H9 (cell line): ENCODE measurements at regions not wholly inside any gene's neighbourhood (a gene's known extent, or its start where the extent isn't known, plus 50 kb on each side); places are given as distances from the start of the nearest gene placed in this dataset.

Source experiments
- DNase-seq: peaks from one replicate; pipeline ENCODE4 v3.0.0-alpha.2; 2017
- H2AFZ ChIP-seq: one replicate; pipeline ENCODE4 v1.6.1; 2013; ENCODE audit warnings: mild to moderate bottlenecking, low read length, control low read depth, moderate library complexity
- H2AK5ac ChIP-seq: 2 replicates; pipeline ENCODE4 v1.6.1; 2013; ENCODE audit warnings: low read length, control low read depth, mixed read lengths; ENCODE audit not compliant: insufficient read length
- H2BK120ac ChIP-seq: one replicate; pipeline ENCODE4 v1.6.1; 2013; ENCODE audit warnings: low read depth, mild to moderate bottlenecking, low read length, control low read depth, inconsistent platforms; ENCODE audit not compliant: poor library complexity, severe bottlenecking
- H2BK12ac ChIP-seq: 2 replicates; pipeline ENCODE4 v1.6.1; 2013; ENCODE audit warnings: low read length, control low read depth, mixed read lengths, low read depth; ENCODE audit not compliant: insufficient read length
- H2BK15ac ChIP-seq: 2 replicates; pipeline ENCODE4 v1.6.1; 2013; ENCODE audit warnings: low read depth, low read length, control low read depth
- H2BK20ac ChIP-seq: one replicate; pipeline ENCODE4 v1.6.1; 2013; ENCODE audit warnings: low read depth, mild to moderate bottlenecking, low read length, control low read depth, inconsistent platforms; ENCODE audit not compliant: poor library complexity, severe bottlenecking
- H2BK5ac ChIP-seq: 2 replicates; pipeline ENCODE4 v1.6.1; 2013; ENCODE audit warnings: low read length, control low read depth, mixed read lengths; ENCODE audit not compliant: insufficient read length
- H3K14ac ChIP-seq: 2 replicates; pipeline ENCODE4 v1.6.1; 2013; ENCODE audit warnings: low read length, control low read depth; ENCODE audit not compliant: insufficient read depth
- H3K18ac ChIP-seq: 2 replicates; pipeline ENCODE4 v1.6.1; 2013; ENCODE audit warnings: low read depth, mild to moderate bottlenecking, mixed read lengths, low read length, control low read depth; ENCODE audit not compliant: insufficient read length
- H3K23ac ChIP-seq: 2 replicates; pipeline ENCODE4 v1.6.1; 2013; ENCODE audit warnings: low read length, control low read depth, mixed read lengths, low read depth; ENCODE audit not compliant: insufficient read length
- H3K23me2 ChIP-seq: 2 replicates; pipeline ENCODE4 v1.6.1; 2013; ENCODE audit warnings: low read depth, mild to moderate bottlenecking, mixed read lengths, low read length, control low read depth; ENCODE audit not compliant: insufficient read length, poor library complexity, severe bottlenecking
- H3K27ac ChIP-seq: 2 replicates; pipeline ENCODE4 v1.5.1; 2013; ENCODE audit warnings: low read length, control low read depth, mixed read lengths, low read depth; ENCODE audit not compliant: insufficient read length
- H3K27me3 ChIP-seq: 2 replicates; pipeline ENCODE4 v1.6.1; 2013; ENCODE audit warnings: low read length, control low read depth, inconsistent platforms; ENCODE audit not compliant: insufficient read depth
- H3K4ac ChIP-seq: 2 replicates; pipeline ENCODE4 v1.6.1; 2013; ENCODE audit warnings: low read depth, mild to moderate bottlenecking, control low read depth, inconsistent platforms, low read length, moderate library complexity
- H3K4me1 ChIP-seq: 2 replicates; pipeline ENCODE4 v1.6.1; 2013; ENCODE audit warnings: low read length, control low read depth, inconsistent platforms; ENCODE audit not compliant: insufficient read depth
- H3K4me2 ChIP-seq: 2 replicates; pipeline ENCODE4 v1.6.1; 2013; ENCODE audit warnings: low read length, control low read depth, mixed read lengths; ENCODE audit not compliant: insufficient read length, insufficient read depth
- H3K56ac ChIP-seq: 2 replicates; pipeline ENCODE4 v1.6.1; 2013; ENCODE audit warnings: low read depth, mild to moderate bottlenecking, mixed read lengths, low read length, control low read depth; ENCODE audit not compliant: insufficient read length
- H3K79me1 ChIP-seq: 2 replicates; pipeline ENCODE4 v1.6.1; 2013; ENCODE audit warnings: low read depth, mild to moderate bottlenecking, moderate library complexity, low read length, control low read depth, inconsistent platforms; ENCODE audit not compliant: insufficient read depth, poor library complexity, severe bottlenecking
- H3K79me2 ChIP-seq: 2 replicates; pipeline ENCODE4 v1.6.1; 2013; ENCODE audit warnings: low read length, control low read depth, inconsistent platforms; ENCODE audit not compliant: insufficient read depth
- H3K9ac ChIP-seq: 2 replicates; pipeline ENCODE4 v1.6.1; 2013; ENCODE audit warnings: low read length, control low read depth, mixed read lengths; ENCODE audit not compliant: insufficient read length; ENCODE audit errors: extremely low read depth
- H3K9me3 ChIP-seq: one replicate; pipeline ENCODE4 v1.6.1; 2013; ENCODE audit warnings: low read depth, low read length, inconsistent platforms; ENCODE audit not compliant: control insufficient read depth
- H3T11ph ChIP-seq: one replicate; pipeline ENCODE4 v1.6.1; 2013; ENCODE audit warnings: mild to moderate bottlenecking, low read length, control low read depth, inconsistent platforms
- H4K20me1 ChIP-seq: one replicate; pipeline ENCODE4 v1.6.1; 2013; ENCODE audit not compliant: control insufficient read depth, insufficient read length, insufficient read depth
- H4K5ac ChIP-seq: 2 replicates; pipeline ENCODE4 v1.6.1; 2013; ENCODE audit warnings: low read depth, mild to moderate bottlenecking, mixed read lengths, low read length, control low read depth; ENCODE audit not compliant: insufficient read length
- H4K8ac ChIP-seq: replicated peaks from 2 replicates; pipeline ENCODE4 v1.6.1; 2013; ENCODE audit warnings: low read length, control low read depth, mixed read lengths, low read depth; ENCODE audit not compliant: insufficient read length
- H4K91ac ChIP-seq: 2 replicates; pipeline ENCODE4 v1.6.1; 2013; ENCODE audit warnings: low read depth, mild to moderate bottlenecking, moderate library complexity, mixed read lengths, low read length, control low read depth; ENCODE audit not compliant: insufficient read length
- H3K27ac Mint-ChIP-seq, 3 experiments: 2 replicates in 2 of 3; 3 replicates in 1 of 3; pipeline ENCODE4 v1.8.0; 2020 to 2021; ENCODE audit warnings: mixed read lengths in 3 of 3, mild to moderate bottlenecking in 1 of 3, moderate library complexity in 1 of 3
- H3K27me3 Mint-ChIP-seq: 2 replicates; pipeline ENCODE4 v1.8.0; 2021; ENCODE audit warnings: low read depth, mild to moderate bottlenecking, moderate library complexity, mixed read lengths
- H3K36me3 Mint-ChIP-seq, 3 experiments: 2 replicates in 2 of 3; 3 replicates in 1 of 3; pipeline ENCODE4 v1.8.0; 2020 to 2021; ENCODE audit warnings: low read depth in 3 of 3, mixed read lengths in 3 of 3; ENCODE audit not compliant: insufficient read depth in 1 of 3
- H3K4me1 Mint-ChIP-seq, 2 experiments: 2 replicates each; pipeline ENCODE4 v1.8.0; 2020; ENCODE audit warnings: mixed read lengths in 2 of 2
- H3K4me3 Mint-ChIP-seq, 2 experiments: 2 replicates in 1 of 2; 3 replicates in 1 of 2; pipeline ENCODE4 v1.8.0; 2020 to 2021; ENCODE audit warnings: mild to moderate bottlenecking in 2 of 2, mixed read lengths in 2 of 2, moderate library complexity in 1 of 2
- H3K9me3 Mint-ChIP-seq, 2 experiments: 2 replicates in 1 of 2; 3 replicates in 1 of 2; pipeline ENCODE4 v1.8.0; 2020; ENCODE audit warnings: mild to moderate bottlenecking in 2 of 2, mixed read lengths in 2 of 2, moderate library complexity in 1 of 2
- WGBS: extraction: QIAGEN DNeasy Blood & Tissue Kit; methylation state at CpG from one replicate; pipeline ENCODE4 v1.1.7; 2013; ENCODE audit warnings: missing lambda C conversion rate, low lambda C conversion rate, mixed read lengths; ENCODE audit not compliant: insufficient read length; ENCODE audit errors: extremely low coverage; 5-methylcytosine and 5-hydroxymethylcytosine counted together
- TF ChIP-seq, protein P1 (sequence below): fragments of 200-600 bp; sonication (generic); conservative IDR thresholded peaks from 3 replicates; pipeline ENCODE4 v1.8.0; 2021; ENCODE audit warnings: antibody characterized with exemption, mild to moderate bottlenecking

DNA sequence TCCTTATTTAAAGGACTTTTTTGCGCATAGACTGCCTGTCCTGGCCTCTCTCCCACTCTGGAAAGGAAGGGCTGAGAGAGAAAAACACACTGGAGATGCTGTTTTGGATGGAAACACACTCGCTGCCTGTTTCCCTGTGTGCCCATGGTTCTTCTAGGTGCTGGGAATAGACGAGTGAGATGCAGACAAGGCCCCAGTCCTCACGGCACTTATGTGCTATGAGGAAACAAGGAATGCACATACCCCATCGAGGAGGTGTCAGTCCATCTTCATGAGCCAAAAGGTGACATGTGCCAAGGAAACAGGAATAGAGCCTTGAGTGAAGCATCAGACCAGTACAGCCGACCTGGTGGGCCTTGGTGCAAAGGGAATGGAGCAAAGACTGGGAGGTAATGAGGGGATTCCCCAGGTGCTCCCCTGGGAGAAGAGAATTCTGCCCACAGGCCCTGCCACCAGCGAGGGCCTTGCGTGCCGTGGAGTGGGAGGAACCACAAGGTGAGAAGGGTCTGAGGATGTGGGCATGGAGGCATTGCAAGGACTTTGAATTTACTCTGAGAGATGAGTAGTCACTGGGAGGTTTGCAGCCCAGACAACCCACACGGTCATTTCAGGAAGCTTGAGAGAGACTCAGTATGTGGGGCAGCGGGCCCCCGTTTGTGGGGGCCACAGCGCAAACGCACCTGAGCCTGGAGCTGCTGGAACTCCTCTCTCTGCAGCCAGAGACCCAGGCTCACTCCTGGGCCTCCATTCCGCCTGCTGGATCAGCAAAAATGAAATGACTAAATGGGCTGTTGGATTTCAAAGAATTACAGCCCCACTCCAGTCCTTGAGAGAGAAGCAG lies 197.5 kb upstream of the COPS8 start:
- Mint-ChIP-seq H3K4me1 (peaks cover 0 to 5% of the 10 kb centered on the region in 2 experiments; a peak in 3 of 4 replicates), H3K4me3 (no peak overlapping the region), H3K9me3 (0 out of 5 replicates have a peak, but pooled peaks cover 0 to 2% of the 10 kb centered on the region in 2 experiments), H3K36me3 (peaks cover 0 to 2% (median 0%) of the 10 kb centered on the region in 3 experiments; a peak in 2 of 7 replicates), H3K27ac (peak overlapping the region in 1 of 3 experiments; percentile 88; a peak in 1 of 7 replicates), H3K27me3 (peaks cover 2% of the 10 kb centered on the region; the same call in 1 of the 2 replicates)
- DNase-seq: no peak
- Histone ChIP-seq H3K14ac (peak overlapping the region; percentile 5; the same call in 1 of the 2 replicates), H3K27me3 (no peaks in the 10 kb centered on the region), H3K79me2 (no peaks in the 10 kb centered on the region), H3K23ac (no peak overlapping the region), H3K23me2 (no peaks in the 10 kb centered on the region), H3K56ac (no peak overlapping the region), H3K18ac (no peak overlapping the region), H2BK12ac (no peak overlapping the region), H3K79me1 (no peaks in the 10 kb centered on the region), H3K4ac (no peak overlapping the region), H2BK20ac (no peak overlapping the region), H3K9me3 (no peaks in the 10 kb centered on the region), H2BK120ac (no peak overlapping the region), H3K4me2 (no peak overlapping the region), H4K5ac (no peak overlapping the region), H3K4me1 (no peaks in the 10 kb centered on the region), H2BK5ac (no peak overlapping the region), H4K8ac (no peak overlapping the region), H4K91ac (no peak overlapping the region), H2AK5ac (no peak overlapping the region), H2BK15ac (no peak overlapping the region), H3K9ac (no peak overlapping the region), H2AFZ (no peak overlapping the region), H3K27ac (no peak overlapping the region), H4K20me1 (no peaks in the 10 kb centered on the region), H3T11ph (no peak overlapping the region)
- TF ChIP-seq, protein P1, sequence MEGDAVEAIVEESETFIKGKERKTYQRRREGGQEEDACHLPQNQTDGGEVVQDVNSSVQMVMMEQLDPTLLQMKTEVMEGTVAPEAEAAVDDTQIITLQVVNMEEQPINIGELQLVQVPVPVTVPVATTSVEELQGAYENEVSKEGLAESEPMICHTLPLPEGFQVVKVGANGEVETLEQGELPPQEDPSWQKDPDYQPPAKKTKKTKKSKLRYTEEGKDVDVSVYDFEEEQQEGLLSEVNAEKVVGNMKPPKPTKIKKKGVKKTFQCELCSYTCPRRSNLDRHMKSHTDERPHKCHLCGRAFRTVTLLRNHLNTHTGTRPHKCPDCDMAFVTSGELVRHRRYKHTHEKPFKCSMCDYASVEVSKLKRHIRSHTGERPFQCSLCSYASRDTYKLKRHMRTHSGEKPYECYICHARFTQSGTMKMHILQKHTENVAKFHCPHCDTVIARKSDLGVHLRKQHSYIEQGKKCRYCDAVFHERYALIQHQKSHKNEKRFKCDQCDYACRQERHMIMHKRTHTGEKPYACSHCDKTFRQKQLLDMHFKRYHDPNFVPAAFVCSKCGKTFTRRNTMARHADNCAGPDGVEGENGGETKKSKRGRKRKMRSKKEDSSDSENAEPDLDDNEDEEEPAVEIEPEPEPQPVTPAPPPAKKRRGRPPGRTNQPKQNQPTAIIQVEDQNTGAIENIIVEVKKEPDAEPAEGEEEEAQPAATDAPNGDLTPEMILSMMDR: no peak
- no CpG with 5 or more reads among the region's 15 CpGs for WGBS
